HG03558 (cell line): ENCODE measurements at regions not wholly inside any gene's neighbourhood (a gene's known extent, or its start where the extent isn't known, plus 50 kb on each side); places are given as distances from the start of the nearest gene placed in this dataset.
"Not testable (repeated sequence)": the region's sequence is repeated elsewhere in the genome, so short reads cannot be mapped to it uniquely, and the experiment has no call there.

Experiments
- ATAC-seq: cut with Tn5 transposase; IDR thresholded peaks from one replicate; pipeline ENCODE4 v1.9.1; 2021; ENCODE audit warnings: moderate number of reproducible peaks; ENCODE audit not compliant: unreplicated experiment; ENCODE audit errors: extremely low read depth

- no peak for ATAC-seq
Observed at GRCh38 chr7:81206667-81207360, 288.0 kb upstream of the SEMA3C start.

- no peak for ATAC-seq
Observed at GRCh38 chr7:81206217-81206616, 287.4 kb upstream of the SEMA3C start.

- ATAC-seq, result no peak
Observed at GRCh38 chr7:81201188-81201587, 282.3 kb upstream of the SEMA3C start.

- ATAC-seq, result no peak
Observed at GRCh38 chr7:81198766-81199165, 279.9 kb upstream of the SEMA3C start.

- ATAC-seq, result no peak
Observed at GRCh38 chr7:81197266-81197665, 278.4 kb upstream of the SEMA3C start.

- no peak for ATAC-seq
Observed at GRCh38 chr7:81195033-81195432, 276.2 kb upstream of the SEMA3C start.

GRCh38 chr7:81190997-81191768, 272.3 kb upstream of the SEMA3C start:
- no peak for ATAC-seq

GRCh38 chr7:81187753-81188152, 268.9 kb upstream of the SEMA3C start:
- ATAC-seq, result no peak

GRCh38 chr7:81186691-81187090, 267.8 kb upstream of the SEMA3C start:
- ATAC-seq, result no peak

GRCh38 chr7:81185072-81185471, 266.2 kb upstream of the SEMA3C start:
- ATAC-seq, result no peak

- no peak for ATAC-seq
Observed at GRCh38 chr7:81183326-81183725, 264.5 kb upstream of the SEMA3C start.

- ATAC-seq, result not testable (repeated sequence)
Observed at GRCh38 chr7:81182056-81182455, 263.2 kb upstream of the SEMA3C start.

GRCh38 chr7:81181066-81181465, 262.2 kb upstream of the SEMA3C start:
- ATAC-seq, result no peak

GRCh38 chr7:81180573-81180972, 261.7 kb upstream of the SEMA3C start:
- no peak for ATAC-seq

GRCh38 chr7:81175275-81175940, 256.6 kb upstream of the SEMA3C start:
- no peak for ATAC-seq

- ATAC-seq, result no peak
Observed at GRCh38 chr7:81173766-81174281, 255.0 kb upstream of the SEMA3C start.

- no peak for ATAC-seq
Observed at GRCh38 chr7:81170291-81170690, 251.4 kb upstream of the SEMA3C start.

- ATAC-seq, result no peak
Observed at GRCh38 chr7:81167934-81168333, 249.1 kb upstream of the SEMA3C start.

- ATAC-seq, result no peak
Observed at GRCh38 chr7:81165070-81165469, 246.2 kb upstream of the SEMA3C start.

- no peak for ATAC-seq
Observed at GRCh38 chr7:81162771-81163525, 244.1 kb upstream of the SEMA3C start.
